ENCODE measurements at regions not wholly inside any gene's neighbourhood (a gene's known extent, or its start where the extent isn't known, plus 50 kb on each side); places are given as distances from the start of the nearest gene placed in this dataset.

- Histone ChIP-seq H3K4me3 (no peak overlapping the region), H3K36me3 (no peaks in the 10 kb centered on the region), H3K4me1 (no peaks in the 10 kb centered on the region), H3K27me3 (no peaks in the 10 kb centered on the region), H3K9me3 (peaks cover 0 to 8% of the 10 kb centered on the region in 2 donors), H3K27ac (no peak overlapping the region)
- TF ChIP-seq, protein P1, sequence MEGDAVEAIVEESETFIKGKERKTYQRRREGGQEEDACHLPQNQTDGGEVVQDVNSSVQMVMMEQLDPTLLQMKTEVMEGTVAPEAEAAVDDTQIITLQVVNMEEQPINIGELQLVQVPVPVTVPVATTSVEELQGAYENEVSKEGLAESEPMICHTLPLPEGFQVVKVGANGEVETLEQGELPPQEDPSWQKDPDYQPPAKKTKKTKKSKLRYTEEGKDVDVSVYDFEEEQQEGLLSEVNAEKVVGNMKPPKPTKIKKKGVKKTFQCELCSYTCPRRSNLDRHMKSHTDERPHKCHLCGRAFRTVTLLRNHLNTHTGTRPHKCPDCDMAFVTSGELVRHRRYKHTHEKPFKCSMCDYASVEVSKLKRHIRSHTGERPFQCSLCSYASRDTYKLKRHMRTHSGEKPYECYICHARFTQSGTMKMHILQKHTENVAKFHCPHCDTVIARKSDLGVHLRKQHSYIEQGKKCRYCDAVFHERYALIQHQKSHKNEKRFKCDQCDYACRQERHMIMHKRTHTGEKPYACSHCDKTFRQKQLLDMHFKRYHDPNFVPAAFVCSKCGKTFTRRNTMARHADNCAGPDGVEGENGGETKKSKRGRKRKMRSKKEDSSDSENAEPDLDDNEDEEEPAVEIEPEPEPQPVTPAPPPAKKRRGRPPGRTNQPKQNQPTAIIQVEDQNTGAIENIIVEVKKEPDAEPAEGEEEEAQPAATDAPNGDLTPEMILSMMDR (IDR thresholded peaks at IDR 0.05): no peak
- DNase-seq (ENCODE audit: low spot score): no peak
Measured at GRCh38 chr22:27232077-27232476, 569.5 kb downstream of the MN1 start.

- Histone ChIP-seq H3K27me3 (no peaks in the 10 kb centered on the region), H3K36me3 (no peaks in the 10 kb centered on the region), H3K9me3 (no peaks in the 10 kb centered on the region), H3K27ac (no peak overlapping the region), H3K4me3 (no peak overlapping the region), H3K4me1 (peaks cover 0 to 26% of the 10 kb centered on the region in 2 donors)
- TF ChIP-seq, protein P1 (IDR thresholded peaks at IDR 0.05): no peak
- DNase-seq (ENCODE audit: low spot score): no peak
Measured at GRCh38 chr22:27237080-27237741, 564.3 kb downstream of the MN1 start.

DNA sequence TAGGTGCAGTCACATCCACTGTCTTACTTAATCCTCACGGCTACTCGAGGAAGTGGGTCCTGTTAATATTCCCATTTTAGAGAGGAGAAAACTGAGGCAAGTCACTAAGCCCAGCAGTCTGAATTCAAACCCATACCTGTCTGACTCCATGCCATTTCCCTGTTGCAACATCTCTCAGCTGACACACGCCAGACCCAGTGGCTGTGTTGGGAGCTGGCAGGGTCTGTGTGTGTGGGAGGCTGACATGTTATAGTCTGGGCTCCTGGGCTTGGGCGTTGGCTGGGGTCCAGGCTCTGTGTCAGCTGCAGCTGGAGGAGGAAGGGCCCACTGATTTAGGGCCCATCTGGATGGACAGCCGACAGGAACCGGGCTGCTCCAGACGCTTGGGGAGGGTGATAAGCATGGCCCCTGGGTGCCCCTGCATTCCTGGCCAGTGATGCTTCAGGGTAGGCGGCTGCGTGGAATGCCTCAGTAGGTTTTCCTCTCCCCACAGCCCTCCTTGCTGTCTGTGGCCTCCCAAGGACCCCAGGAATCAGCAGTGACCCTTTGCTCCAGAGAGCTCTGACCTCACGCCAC, 562.5 kb downstream of the MN1 start:
- H3K36me3 ChIP-seq: no peaks in the 10 kb centered on the region
- TF ChIP-seq, protein P1 (IDR thresholded peaks at IDR 0.05): no peak
- peaks cover 0 to 26% of the 10 kb centered on the region in 2 donors for H3K4me1 ChIP-seq
- no peaks in the 10 kb centered on the region for H3K27me3 ChIP-seq
- peak overlapping the region; percentile 46 to 51 for H3K27ac ChIP-seq
- H3K4me3 ChIP-seq: no peak overlapping the region
- peak; percentile 89 for DNase-seq (ENCODE audit: low spot score)
- no peaks in the 10 kb centered on the region for H3K9me3 ChIP-seq

- Histone ChIP-seq H3K27ac (peak overlapping the region; percentile 46 to 51), H3K36me3 (no peaks in the 10 kb centered on the region), H3K27me3 (no peaks in the 10 kb centered on the region), H3K4me3 (no peak overlapping the region), H3K9me3 (no peaks in the 10 kb centered on the region), H3K4me1 (peaks cover 0 to 26% of the 10 kb centered on the region in 2 donors)
- no peak for DNase-seq (ENCODE audit: low spot score)
- TF ChIP-seq, protein P1 (IDR thresholded peaks at IDR 0.05): no peak
Measured at GRCh38 chr22:27239520-27239919, 562.0 kb downstream of the MN1 start.

DNA sequence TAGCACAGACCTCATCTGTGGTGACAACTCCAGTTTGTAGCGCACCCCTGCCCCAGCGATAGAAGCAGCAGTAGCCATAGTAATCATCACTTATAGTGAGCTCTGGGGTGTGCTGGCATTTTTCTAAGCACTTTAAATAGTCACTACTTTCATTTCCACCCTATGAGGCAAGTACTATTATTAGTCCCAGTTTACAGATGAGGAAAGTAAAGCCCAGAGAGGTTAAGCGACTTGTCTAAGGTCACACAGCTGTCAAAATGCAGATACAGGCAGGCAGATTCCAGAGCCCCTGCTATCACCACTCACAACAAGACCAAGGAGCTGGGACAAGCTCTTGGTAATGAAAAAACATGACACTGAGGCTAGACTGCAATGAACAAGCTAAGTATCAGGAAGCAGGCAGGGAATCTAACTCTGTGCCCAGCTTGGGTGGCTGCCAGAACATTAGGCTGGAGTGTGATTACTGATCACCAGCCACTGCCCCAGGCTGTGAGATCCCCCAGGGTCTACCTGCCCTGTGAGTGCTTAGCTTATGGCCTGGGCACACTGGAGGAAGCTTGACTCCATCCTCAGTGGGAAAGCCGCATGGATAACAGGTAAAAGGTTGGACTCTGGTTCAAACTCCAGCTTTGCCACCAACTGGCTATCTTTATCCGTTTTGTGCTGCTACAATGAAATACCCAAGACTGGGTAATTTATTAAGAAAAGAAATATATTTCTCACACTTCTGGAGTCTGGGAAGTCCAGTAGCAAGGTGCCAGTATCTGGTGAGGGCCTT, 561.1 kb downstream of the MN1 start:
- H3K9me3 ChIP-seq: no peaks in the 10 kb centered on the region
- peak overlapping the region in 1 of 2 donors; percentile 51 for H3K27ac ChIP-seq
- TF ChIP-seq, protein P1 (IDR thresholded peaks at IDR 0.05): no peak
- no peaks in the 10 kb centered on the region for H3K27me3 ChIP-seq
- no peaks in the 10 kb centered on the region for H3K36me3 ChIP-seq
- peaks cover 0 to 26% of the 10 kb centered on the region in 2 donors for H3K4me1 ChIP-seq
- no peak for DNase-seq (ENCODE audit: low spot score)
- no peak overlapping the region for H3K4me3 ChIP-seq

Data from right atrium auricular region (tissue), 2 donors.